ENCODE measurements at regions not wholly inside any gene's neighbourhood (a gene's known extent, or its start where the extent isn't known, plus 50 kb on each side); places are given as distances from the start of the nearest gene placed in this dataset.

GRCh38 chr9:88801214-88801796 is 190.0 kb upstream of the S1PR3 start:
- Histone ChIP-seq H3K4me3 (no peak overlapping the region), H3K9me3 (peaks cover 0 to 2% (median 0%) of the 10 kb centered on the region in 4 donors), H3K4me1 (peaks cover 0 to 19% (median 14%) of the 10 kb centered on the region in 4 donors), H3K36me3 (no peaks in the 10 kb centered on the region), H3K27me3 (no peaks in the 10 kb centered on the region), H3K27ac (no peak overlapping the region)
- intact Hi-C loops (cut with DNase I) = no loop called here
- 71 to 82% methylated on average over 2 of the region's 2 CpGs for WGBS, 2 donors
- no peak for DNase-seq
- TF ChIP-seq EP300 (IDR thresholded peaks at IDR 0.05) (no peak), POLR2A (IDR thresholded peaks at IDR 0.05) (no peak), CTCF (IDR thresholded peaks at IDR 0.05) (no peak), POLR2AphosphoS5 (IDR thresholded peaks at IDR 0.05) (no peak)

- Histone ChIP-seq H3K27me3 (no peaks in the 10 kb centered on the region), H3K4me1 (peaks cover 0 to 19% (median 14%) of the 10 kb centered on the region in 4 donors), H3K27ac (no peak overlapping the region), H3K4me3 (no peak overlapping the region), H3K36me3 (no peaks in the 10 kb centered on the region), H3K9me3 (peaks cover 0 to 2% (median 0%) of the 10 kb centered on the region in 4 donors)
- TF ChIP-seq POLR2AphosphoS5 (IDR thresholded peaks at IDR 0.05) = no peak
- no peak for TF ChIP-seq CTCF (IDR thresholded peaks at IDR 0.05)
- TF ChIP-seq POLR2A (IDR thresholded peaks at IDR 0.05) = no peak
- TF ChIP-seq EP300 (IDR thresholded peaks at IDR 0.05) = no peak
- WGBS, 2 donors = 88 to 90% methylated on average over 5 of the region's 5 CpGs
- DNase-seq = no peak
- intact Hi-C loops (cut with DNase I) = no loop called here
These were observed 188.7 kb upstream of the S1PR3 start for GRCh38 chr9:88802533-88802932.

GRCh38 chr9:88803546-88804253 is 187.6 kb upstream of the S1PR3 start:
- no peak for DNase-seq
- Histone ChIP-seq H3K27ac (no peak overlapping the region), H3K9me3 (peaks cover 0 to 2% (median 0%) of the 10 kb centered on the region in 4 donors), H3K27me3 (no peaks in the 10 kb centered on the region), H3K4me3 (no peak overlapping the region), H3K4me1 (peaks cover 0 to 19% (median 14%) of the 10 kb centered on the region in 4 donors), H3K36me3 (no peaks in the 10 kb centered on the region)
- WGBS, 2 donors = 77 to 78% methylated on average over 4 of the region's 4 CpGs
- intact Hi-C loops (cut with DNase I) = no loop called here
- TF ChIP-seq EP300 (IDR thresholded peaks at IDR 0.05) (no peak), POLR2A (IDR thresholded peaks at IDR 0.05) (no peak), POLR2AphosphoS5 (IDR thresholded peaks at IDR 0.05) (no peak), CTCF (IDR thresholded peaks at IDR 0.05) (no peak)

GRCh38 chr9:88804254-88804596 is 187.0 kb upstream of the S1PR3 start:
- 61 to 77% methylated on average over 2 of the region's 2 CpGs for WGBS, 2 donors
- Histone ChIP-seq H3K4me3 (no peak overlapping the region), H3K9me3 (peaks cover 0 to 2% (median 0%) of the 10 kb centered on the region in 4 donors), H3K27me3 (no peaks in the 10 kb centered on the region), H3K36me3 (no peaks in the 10 kb centered on the region), H3K4me1 (peaks cover 0 to 16% (median 12%) of the 10 kb centered on the region in 4 donors), H3K27ac (no peak overlapping the region)
- no peak for DNase-seq
- intact Hi-C loops (cut with DNase I) = no loop called here
- TF ChIP-seq POLR2A (IDR thresholded peaks at IDR 0.05) = no peak
- no peak for TF ChIP-seq POLR2AphosphoS5 (IDR thresholded peaks at IDR 0.05)
- no peak for TF ChIP-seq CTCF (IDR thresholded peaks at IDR 0.05)
